WTC11 (cell line): ENCODE measurements at regions not wholly inside any gene's neighbourhood (a gene's known extent, or its start where the extent isn't known, plus 50 kb on each side); places are given as distances from the start of the nearest gene placed in this dataset.

ENCODE experiments used
- ATF1 ChIP-seq: sonication (generic); formaldehyde crosslinking; IDR thresholded peaks from 2 replicates; pipeline ENCODE4 v1.8.1; 2023; ENCODE audit warnings: mild to moderate bottlenecking, moderate library complexity, missing genetic modification reagents
- CBFB ChIP-seq: sonication (generic); formaldehyde crosslinking; IDR thresholded peaks from 2 replicates; pipeline ENCODE4 v1.8.1; 2022; ENCODE audit warnings: mild to moderate bottlenecking, low read depth, missing genetic modification reagents
- CREB1 ChIP-seq: sonication (generic); formaldehyde crosslinking; IDR thresholded peaks from 2 replicates; pipeline ENCODE4 v1.8.0; 2023; ENCODE audit warnings: mild to moderate bottlenecking, missing genetic modification reagents
- E2F4 ChIP-seq: sonication (generic); formaldehyde crosslinking; IDR thresholded peaks from 2 replicates; pipeline ENCODE4 v1.8.1; 2022; ENCODE audit warnings: low read depth, mild to moderate bottlenecking, moderate library complexity, missing genetic modification reagents, borderline replicate concordance
- ESRRA ChIP-seq: sonication (generic); formaldehyde crosslinking; IDR thresholded peaks from 2 replicates; pipeline ENCODE4 v1.8.1; 2022; ENCODE audit warnings: mild to moderate bottlenecking, missing genetic modification reagents, borderline replicate concordance
- FOXP1 ChIP-seq: sonication (generic); formaldehyde crosslinking; IDR thresholded peaks from 2 replicates; pipeline ENCODE4 v1.8.0; 2022; ENCODE audit warnings: missing genetic modification reagents, mild to moderate bottlenecking, moderate library complexity, borderline replicate concordance
- MXD4 ChIP-seq: fragments of 250-450 bp; sonication (Bioruptor Pico); IDR thresholded peaks from 2 replicates; pipeline ENCODE4 v1.8.0; 2021; ENCODE audit warnings: mild to moderate bottlenecking, moderate library complexity, borderline replicate concordance
- MYBL2 ChIP-seq: sonication (generic); formaldehyde crosslinking; IDR thresholded peaks from 2 replicates; pipeline ENCODE4 v1.8.1; 2023; ENCODE audit warnings: mild to moderate bottlenecking, moderate library complexity, missing genetic modification reagents
- PRRX2 ChIP-seq: fragments of 250-450 bp; sonication (Bioruptor Pico); IDR thresholded peaks from 2 replicates; pipeline ENCODE4 v1.8.0; 2021; ENCODE audit warnings: mild to moderate bottlenecking
- RELA ChIP-seq: sonication (generic); formaldehyde crosslinking; IDR thresholded peaks from 2 replicates; pipeline ENCODE4 v1.8.1; 2022; ENCODE audit warnings: missing genetic modification reagents, mild to moderate bottlenecking, borderline replicate concordance
- RORB ChIP-seq: fragments of 250-450 bp; sonication (Bioruptor Pico); IDR thresholded peaks from 2 replicates; pipeline ENCODE4 v1.9.0; 2021; ENCODE audit warnings: mild to moderate bottlenecking
- SOX15 ChIP-seq: fragments of 250-450 bp; sonication (Bioruptor Pico); IDR thresholded peaks from 2 replicates; pipeline ENCODE4 v1.9.0; 2021; ENCODE audit warnings: mild to moderate bottlenecking
- TP53 ChIP-seq: sonication (generic); formaldehyde crosslinking; IDR thresholded peaks from 2 replicates; pipeline ENCODE4 v1.8.1; 2023; ENCODE audit warnings: mild to moderate bottlenecking, missing genetic modification reagents
- ZNF396 ChIP-seq: fragments of 250-450 bp; sonication (Bioruptor Pico); IDR thresholded peaks from 2 replicates; pipeline ENCODE4 v1.8.0; 2021; ENCODE audit warnings: mild to moderate bottlenecking, moderate library complexity, borderline replicate concordance
- ZNF532 ChIP-seq: fragments of 250-450 bp; sonication (Bioruptor Pico); IDR thresholded peaks from 2 replicates; pipeline ENCODE4 v1.9.0; 2021; ENCODE audit warnings: mild to moderate bottlenecking, borderline replicate concordance
- TF ChIP-seq, protein P1 (sequence below): sonication (generic); formaldehyde crosslinking; IDR thresholded peaks from 2 replicates; pipeline ENCODE4 v1.8.1; 2022; ENCODE audit warnings: mild to moderate bottlenecking, moderate library complexity, missing genetic modification reagents
- TF ChIP-seq, protein P2 (sequence below): fragments of 250-450 bp; sonication (Bioruptor Pico); IDR thresholded peaks from 2 replicates; pipeline ENCODE4 v1.8.0; 2021; ENCODE audit warnings: mild to moderate bottlenecking
- TF ChIP-seq, protein P3 (sequence below): fragments of 250-450 bp; sonication (Bioruptor Pico); IDR thresholded peaks from 2 replicates; pipeline ENCODE4 v1.9.0; 2021; ENCODE audit warnings: mild to moderate bottlenecking
- TF ChIP-seq, protein P4 (sequence below): sonication (generic); formaldehyde crosslinking; IDR thresholded peaks from 2 replicates; pipeline ENCODE4 v1.8.1; 2022; ENCODE audit warnings: mild to moderate bottlenecking, missing genetic modification reagents, moderate library complexity, borderline replicate concordance
- TF ChIP-seq, protein P5 (sequence below): sonication (generic); formaldehyde crosslinking; IDR thresholded peaks from 2 replicates; pipeline ENCODE4 v1.8.1; 2023; ENCODE audit warnings: mild to moderate bottlenecking, moderate library complexity, missing genetic modification reagents
- TF ChIP-seq, protein P6 (sequence below): fragments of 250-450 bp; sonication (Bioruptor Pico); IDR thresholded peaks from 2 replicates; pipeline ENCODE4 v2.1.2; 2022; ENCODE audit warnings: mild to moderate bottlenecking, moderate library complexity
- TF ChIP-seq, protein P7 (sequence below): sonication (generic); formaldehyde crosslinking; IDR thresholded peaks from 2 replicates; pipeline ENCODE4 v1.8.1; 2022; ENCODE audit warnings: missing genetic modification reagents, borderline replicate concordance

DNA sequence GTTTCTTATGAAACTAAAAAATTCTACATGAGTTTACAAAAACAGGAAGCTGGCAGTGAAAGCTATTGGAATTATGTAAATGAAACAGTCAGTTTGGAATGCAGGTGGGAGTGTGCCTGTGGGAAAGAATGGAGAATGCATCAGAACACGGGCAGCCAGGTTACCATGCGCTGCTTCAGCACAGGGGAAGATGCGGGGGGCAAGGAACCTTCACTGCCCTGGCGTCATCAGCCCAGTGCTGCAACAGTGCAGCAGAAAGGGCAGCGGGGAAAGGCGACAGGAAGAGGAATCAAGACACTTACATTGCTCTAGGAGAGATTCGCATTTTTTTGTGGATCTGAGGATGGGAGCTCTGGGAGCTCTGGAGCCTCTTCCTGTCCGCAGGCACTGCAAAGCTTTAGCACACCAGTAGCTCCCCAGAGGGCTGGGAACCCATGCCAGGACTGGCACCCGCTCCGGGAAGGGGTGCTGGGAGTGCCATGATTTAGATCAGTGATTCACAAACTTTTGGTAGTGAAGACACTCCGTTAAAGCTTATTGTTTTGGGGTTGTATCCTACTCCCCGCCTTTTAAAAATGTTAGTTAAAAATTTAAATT, 64.1 kb upstream of the WDR26 start (continued):
- TF ChIP-seq E2F4 (no peak), CREB1 (CRISPR knock-in tag) (no peak), PRRX2 (CRISPR knock-in tag) (0 out of 2 replicates have a peak, but pooled peaks have one; percentile 31), MXD4 (CRISPR knock-in tag) (peak; percentile 18; the same call in 1 of the 2 replicates), ZNF532 (CRISPR knock-in tag) (0 out of 2 replicates have a peak, but pooled peaks have one; percentile 40), TP53 (CRISPR knock-in tag) (no peak), SOX15 (CRISPR knock-in tag) (no peak), ESRRA (CRISPR knock-in tag) (no peak), RORB (CRISPR knock-in tag) (no peak), MYBL2 (CRISPR knock-in tag) (peak; percentile 65; the same call in 1 of the 2 replicates), RELA (CRISPR knock-in tag) (no peak), CBFB (CRISPR knock-in tag) (no peak), ZNF396 (CRISPR knock-in tag) (no peak), ATF1 (CRISPR knock-in tag) (no peak), FOXP1 (CRISPR knock-in tag) (0 out of 2 replicates have a peak, but pooled peaks have one; percentile 38)
- TF ChIP-seq, protein P1, sequence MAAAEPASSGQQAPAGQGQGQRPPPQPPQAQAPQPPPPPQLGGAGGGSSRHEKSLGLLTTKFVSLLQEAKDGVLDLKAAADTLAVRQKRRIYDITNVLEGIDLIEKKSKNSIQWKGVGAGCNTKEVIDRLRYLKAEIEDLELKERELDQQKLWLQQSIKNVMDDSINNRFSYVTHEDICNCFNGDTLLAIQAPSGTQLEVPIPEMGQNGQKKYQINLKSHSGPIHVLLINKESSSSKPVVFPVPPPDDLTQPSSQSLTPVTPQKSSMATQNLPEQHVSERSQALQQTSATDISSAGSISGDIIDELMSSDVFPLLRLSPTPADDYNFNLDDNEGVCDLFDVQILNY (CRISPR knock-in tag), result no peak; the same call in 1 of the 2 replicates
- TF ChIP-seq, protein P2, sequence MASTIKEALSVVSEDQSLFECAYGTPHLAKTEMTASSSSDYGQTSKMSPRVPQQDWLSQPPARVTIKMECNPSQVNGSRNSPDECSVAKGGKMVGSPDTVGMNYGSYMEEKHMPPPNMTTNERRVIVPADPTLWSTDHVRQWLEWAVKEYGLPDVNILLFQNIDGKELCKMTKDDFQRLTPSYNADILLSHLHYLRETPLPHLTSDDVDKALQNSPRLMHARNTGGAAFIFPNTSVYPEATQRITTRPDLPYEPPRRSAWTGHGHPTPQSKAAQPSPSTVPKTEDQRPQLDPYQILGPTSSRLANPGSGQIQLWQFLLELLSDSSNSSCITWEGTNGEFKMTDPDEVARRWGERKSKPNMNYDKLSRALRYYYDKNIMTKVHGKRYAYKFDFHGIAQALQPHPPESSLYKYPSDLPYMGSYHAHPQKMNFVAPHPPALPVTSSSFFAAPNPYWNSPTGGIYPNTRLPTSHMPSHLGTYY (CRISPR knock-in tag), result no peak
- TF ChIP-seq, protein P3, sequence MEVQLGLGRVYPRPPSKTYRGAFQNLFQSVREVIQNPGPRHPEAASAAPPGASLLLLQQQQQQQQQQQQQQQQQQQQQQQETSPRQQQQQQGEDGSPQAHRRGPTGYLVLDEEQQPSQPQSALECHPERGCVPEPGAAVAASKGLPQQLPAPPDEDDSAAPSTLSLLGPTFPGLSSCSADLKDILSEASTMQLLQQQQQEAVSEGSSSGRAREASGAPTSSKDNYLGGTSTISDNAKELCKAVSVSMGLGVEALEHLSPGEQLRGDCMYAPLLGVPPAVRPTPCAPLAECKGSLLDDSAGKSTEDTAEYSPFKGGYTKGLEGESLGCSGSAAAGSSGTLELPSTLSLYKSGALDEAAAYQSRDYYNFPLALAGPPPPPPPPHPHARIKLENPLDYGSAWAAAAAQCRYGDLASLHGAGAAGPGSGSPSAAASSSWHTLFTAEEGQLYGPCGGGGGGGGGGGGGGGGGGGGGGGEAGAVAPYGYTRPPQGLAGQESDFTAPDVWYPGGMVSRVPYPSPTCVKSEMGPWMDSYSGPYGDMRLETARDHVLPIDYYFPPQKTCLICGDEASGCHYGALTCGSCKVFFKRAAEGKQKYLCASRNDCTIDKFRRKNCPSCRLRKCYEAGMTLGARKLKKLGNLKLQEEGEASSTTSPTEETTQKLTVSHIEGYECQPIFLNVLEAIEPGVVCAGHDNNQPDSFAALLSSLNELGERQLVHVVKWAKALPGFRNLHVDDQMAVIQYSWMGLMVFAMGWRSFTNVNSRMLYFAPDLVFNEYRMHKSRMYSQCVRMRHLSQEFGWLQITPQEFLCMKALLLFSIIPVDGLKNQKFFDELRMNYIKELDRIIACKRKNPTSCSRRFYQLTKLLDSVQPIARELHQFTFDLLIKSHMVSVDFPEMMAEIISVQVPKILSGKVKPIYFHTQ (CRISPR knock-in tag), result no peak
- TF ChIP-seq, protein P4, sequence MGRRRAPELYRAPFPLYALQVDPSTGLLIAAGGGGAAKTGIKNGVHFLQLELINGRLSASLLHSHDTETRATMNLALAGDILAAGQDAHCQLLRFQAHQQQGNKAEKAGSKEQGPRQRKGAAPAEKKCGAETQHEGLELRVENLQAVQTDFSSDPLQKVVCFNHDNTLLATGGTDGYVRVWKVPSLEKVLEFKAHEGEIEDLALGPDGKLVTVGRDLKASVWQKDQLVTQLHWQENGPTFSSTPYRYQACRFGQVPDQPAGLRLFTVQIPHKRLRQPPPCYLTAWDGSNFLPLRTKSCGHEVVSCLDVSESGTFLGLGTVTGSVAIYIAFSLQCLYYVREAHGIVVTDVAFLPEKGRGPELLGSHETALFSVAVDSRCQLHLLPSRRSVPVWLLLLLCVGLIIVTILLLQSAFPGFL, result no peak
- TF ChIP-seq, protein P5, sequence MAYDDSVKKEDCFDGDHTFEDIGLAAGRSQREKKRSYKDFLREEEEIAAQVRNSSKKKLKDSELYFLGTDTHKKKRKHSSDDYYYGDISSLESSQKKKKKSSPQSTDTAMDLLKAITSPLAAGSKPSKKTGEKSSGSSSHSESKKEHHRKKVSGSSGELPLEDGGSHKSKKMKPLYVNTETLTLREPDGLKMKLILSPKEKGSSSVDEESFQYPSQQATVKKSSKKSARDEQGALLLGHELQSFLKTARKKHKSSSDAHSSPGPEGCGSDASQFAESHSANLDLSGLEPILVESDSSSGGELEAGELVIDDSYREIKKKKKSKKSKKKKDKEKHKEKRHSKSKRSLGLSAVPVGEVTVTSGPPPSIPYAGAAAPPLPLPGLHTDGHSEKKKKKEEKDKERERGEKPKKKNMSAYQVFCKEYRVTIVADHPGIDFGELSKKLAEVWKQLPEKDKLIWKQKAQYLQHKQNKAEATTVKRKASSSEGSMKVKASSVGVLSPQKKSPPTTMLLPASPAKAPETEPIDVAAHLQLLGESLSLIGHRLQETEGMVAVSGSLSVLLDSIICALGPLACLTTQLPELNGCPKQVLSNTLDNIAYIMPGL (CRISPR knock-in tag), result no peak
- TF ChIP-seq, protein P6, sequence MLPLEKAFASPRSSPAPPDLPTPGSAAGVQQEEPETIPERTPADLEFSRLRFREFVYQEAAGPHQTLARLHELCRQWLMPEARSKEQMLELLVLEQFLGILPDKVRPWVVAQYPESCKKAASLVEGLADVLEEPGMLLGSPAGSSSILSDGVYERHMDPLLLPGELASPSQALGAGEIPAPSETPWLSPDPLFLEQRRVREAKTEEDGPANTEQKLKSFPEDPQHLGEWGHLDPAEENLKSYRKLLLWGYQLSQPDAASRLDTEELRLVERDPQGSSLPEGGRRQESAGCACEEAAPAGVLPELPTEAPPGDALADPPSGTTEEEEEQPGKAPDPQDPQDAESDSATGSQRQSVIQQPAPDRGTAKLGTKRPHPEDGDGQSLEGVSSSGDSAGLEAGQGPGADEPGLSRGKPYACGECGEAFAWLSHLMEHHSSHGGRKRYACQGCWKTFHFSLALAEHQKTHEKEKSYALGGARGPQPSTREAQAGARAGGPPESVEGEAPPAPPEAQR (CRISPR knock-in tag), result no peak
- TF ChIP-seq, protein P7, sequence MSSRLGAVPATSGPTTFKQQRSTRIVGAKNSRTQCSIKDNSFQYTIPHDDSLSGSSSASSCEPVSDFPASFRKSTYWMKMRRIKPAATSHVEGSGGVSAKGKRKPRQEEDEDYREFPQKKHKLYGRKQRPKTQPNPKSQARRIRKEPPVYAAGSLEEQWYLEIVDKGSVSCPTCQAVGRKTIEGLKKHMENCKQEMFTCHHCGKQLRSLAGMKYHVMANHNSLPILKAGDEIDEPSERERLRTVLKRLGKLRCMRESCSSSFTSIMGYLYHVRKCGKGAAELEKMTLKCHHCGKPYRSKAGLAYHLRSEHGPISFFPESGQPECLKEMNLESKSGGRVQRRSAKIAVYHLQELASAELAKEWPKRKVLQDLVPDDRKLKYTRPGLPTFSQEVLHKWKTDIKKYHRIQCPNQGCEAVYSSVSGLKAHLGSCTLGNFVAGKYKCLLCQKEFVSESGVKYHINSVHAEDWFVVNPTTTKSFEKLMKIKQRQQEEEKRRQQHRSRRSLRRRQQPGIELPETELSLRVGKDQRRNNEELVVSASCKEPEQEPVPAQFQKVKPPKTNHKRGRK (CRISPR knock-in tag), result no peak
